ENCODE measurements at regions not wholly inside any gene's neighbourhood (a gene's known extent, or its start where the extent isn't known, plus 50 kb on each side); places are given as distances from the start of the nearest gene placed in this dataset.

- H3K9me3 ChIP-seq (ENCODE audit: control insufficient read depth, insufficient read depth, low read depth, low read length), result no peaks in the 10 kb centered on the region
- no peak overlapping the region for H3K4me2 ChIP-seq (ENCODE audit: extremely low read depth, insufficient read depth, low read length)
- H3K27ac ChIP-seq (ENCODE audit: insufficient read depth, low read length), result no peak overlapping the region
- H2AFZ ChIP-seq (ENCODE audit: low read length), result no peak overlapping the region
- no peak overlapping the region for H3K9ac ChIP-seq (ENCODE audit: insufficient read depth, low read length)
- H3K36me3 ChIP-seq (ENCODE audit: control insufficient read depth, insufficient read depth, low read length), result no peaks in the 10 kb centered on the region
- H3K79me2 ChIP-seq (ENCODE audit: control insufficient read depth, insufficient read depth, low read length), result no peaks in the 10 kb centered on the region
- no peaks in the 10 kb centered on the region for H3K27me3 ChIP-seq (ENCODE audit: control insufficient read depth, insufficient read depth, low read length)
- no peak overlapping the region for H3K4me3 ChIP-seq (replicated peaks in 1 of 4; ENCODE audit: control extremely low read depth in 1 of 4, insufficient read depth in 1 of 4, low read depth in 3 of 4, low read length in 4 of 4)
- H3K4me1 ChIP-seq (ENCODE audit: control insufficient read depth, extremely low read depth, insufficient read depth, low read length), result no peaks in the 10 kb centered on the region
- no peak for TF ChIP-seq EZH2 (IDR thresholded peaks at IDR 0.05; ENCODE audit: low read length, missing control alignments)
- peak in 1 of 2 donors; percentile 63 for TF ChIP-seq CTCF (conservative IDR thresholded peaks at IDR 0.05 in 1 of 2, IDR thresholded peaks at IDR 0.05 in 1 of 2; ENCODE audit: low read depth in 1 of 2, low read length in 2 of 2)
- no peaks in the 10 kb centered on the region for H4K20me1 ChIP-seq (ENCODE audit: control insufficient read depth, extremely low read depth, insufficient read depth, low read length)
- peak; percentile 71 to 97 for DNase-seq (ENCODE audit: low read depth in 2 of 2)
Measured at GRCh38 chr12:93127582-93128331, 198.7 kb upstream of the EEA1 start.

GRCh38 chr12:93128332-93128707 lies 199.2 kb upstream of the EEA1 start:
- no peak overlapping the region for H2AFZ ChIP-seq (ENCODE audit: low read length)
- no peak overlapping the region for H3K9ac ChIP-seq (ENCODE audit: insufficient read depth, low read length)
- no peak overlapping the region for H3K27ac ChIP-seq (ENCODE audit: insufficient read depth, low read length)
- H3K27me3 ChIP-seq (ENCODE audit: control insufficient read depth, insufficient read depth, low read length), result no peaks in the 10 kb centered on the region
- no peak overlapping the region for H3K4me3 ChIP-seq (replicated peaks in 1 of 4; ENCODE audit: control extremely low read depth in 1 of 4, insufficient read depth in 1 of 4, low read depth in 3 of 4, low read length in 4 of 4)
- H3K9me3 ChIP-seq (ENCODE audit: control insufficient read depth, insufficient read depth, low read depth, low read length), result no peaks in the 10 kb centered on the region
- DNase-seq (ENCODE audit: low read depth in 2 of 2), result no peak
- TF ChIP-seq EZH2 (IDR thresholded peaks at IDR 0.05; ENCODE audit: low read length, missing control alignments), result no peak
- no peak for TF ChIP-seq CTCF (conservative IDR thresholded peaks at IDR 0.05 in 1 of 2, IDR thresholded peaks at IDR 0.05 in 1 of 2; ENCODE audit: low read depth in 1 of 2, low read length in 2 of 2)
- no peak overlapping the region for H3K4me2 ChIP-seq (ENCODE audit: extremely low read depth, insufficient read depth, low read length)
- H3K79me2 ChIP-seq (ENCODE audit: control insufficient read depth, insufficient read depth, low read length), result no peaks in the 10 kb centered on the region
- no peaks in the 10 kb centered on the region for H3K4me1 ChIP-seq (ENCODE audit: control insufficient read depth, extremely low read depth, insufficient read depth, low read length)
- no peaks in the 10 kb centered on the region for H3K36me3 ChIP-seq (ENCODE audit: control insufficient read depth, insufficient read depth, low read length)
- H4K20me1 ChIP-seq (ENCODE audit: control insufficient read depth, extremely low read depth, insufficient read depth, low read length), result no peaks in the 10 kb centered on the region

GRCh38 chr12:93130366-93131054 lies 201.4 kb upstream of the EEA1 start:
- no peak for DNase-seq (ENCODE audit: low read depth in 2 of 2)
- H4K20me1 ChIP-seq (ENCODE audit: control insufficient read depth, extremely low read depth, insufficient read depth, low read length), result no peaks in the 10 kb centered on the region
- TF ChIP-seq EZH2 (IDR thresholded peaks at IDR 0.05; ENCODE audit: low read length, missing control alignments), result no peak
- no peak for TF ChIP-seq CTCF (conservative IDR thresholded peaks at IDR 0.05 in 1 of 2, IDR thresholded peaks at IDR 0.05 in 1 of 2; ENCODE audit: low read depth in 1 of 2, low read length in 2 of 2)

More at GRCh38 chr12:93130366-93131054, 201.4 kb upstream of the EEA1 start:
- Histone ChIP-seq H3K4me2 (ENCODE audit: extremely low read depth, insufficient read depth, low read length) (no peak overlapping the region), H3K9me3 (ENCODE audit: control insufficient read depth, insufficient read depth, low read depth, low read length) (no peaks in the 10 kb centered on the region), H3K4me1 (ENCODE audit: control insufficient read depth, extremely low read depth, insufficient read depth, low read length) (no peaks in the 10 kb centered on the region), H3K27me3 (ENCODE audit: control insufficient read depth, insufficient read depth, low read length) (no peaks in the 10 kb centered on the region), H3K9ac (ENCODE audit: insufficient read depth, low read length) (no peak overlapping the region), H2AFZ (ENCODE audit: low read length) (no peak overlapping the region), H3K4me3 (replicated peaks in 1 of 4; ENCODE audit: control extremely low read depth in 1 of 4, insufficient read depth in 1 of 4, low read depth in 3 of 4, low read length in 4 of 4) (no peak overlapping the region), H3K36me3 (ENCODE audit: control insufficient read depth, insufficient read depth, low read length) (no peaks in the 10 kb centered on the region), H3K79me2 (ENCODE audit: control insufficient read depth, insufficient read depth, low read length) (no peaks in the 10 kb centered on the region), H3K27ac (ENCODE audit: insufficient read depth, low read length) (no peak overlapping the region)
